ENCODE measurements at regions not wholly inside any gene's neighbourhood (a gene's known extent, or its start where the extent isn't known, plus 50 kb on each side); places are given as distances from the start of the nearest gene placed in this dataset.

- TF ChIP-seq, protein P1, sequence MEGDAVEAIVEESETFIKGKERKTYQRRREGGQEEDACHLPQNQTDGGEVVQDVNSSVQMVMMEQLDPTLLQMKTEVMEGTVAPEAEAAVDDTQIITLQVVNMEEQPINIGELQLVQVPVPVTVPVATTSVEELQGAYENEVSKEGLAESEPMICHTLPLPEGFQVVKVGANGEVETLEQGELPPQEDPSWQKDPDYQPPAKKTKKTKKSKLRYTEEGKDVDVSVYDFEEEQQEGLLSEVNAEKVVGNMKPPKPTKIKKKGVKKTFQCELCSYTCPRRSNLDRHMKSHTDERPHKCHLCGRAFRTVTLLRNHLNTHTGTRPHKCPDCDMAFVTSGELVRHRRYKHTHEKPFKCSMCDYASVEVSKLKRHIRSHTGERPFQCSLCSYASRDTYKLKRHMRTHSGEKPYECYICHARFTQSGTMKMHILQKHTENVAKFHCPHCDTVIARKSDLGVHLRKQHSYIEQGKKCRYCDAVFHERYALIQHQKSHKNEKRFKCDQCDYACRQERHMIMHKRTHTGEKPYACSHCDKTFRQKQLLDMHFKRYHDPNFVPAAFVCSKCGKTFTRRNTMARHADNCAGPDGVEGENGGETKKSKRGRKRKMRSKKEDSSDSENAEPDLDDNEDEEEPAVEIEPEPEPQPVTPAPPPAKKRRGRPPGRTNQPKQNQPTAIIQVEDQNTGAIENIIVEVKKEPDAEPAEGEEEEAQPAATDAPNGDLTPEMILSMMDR (IDR thresholded peaks at IDR 0.05): no peak
- no peak for TF ChIP-seq POLR2A (IDR thresholded peaks at IDR 0.05)
These were observed 422.3 kb upstream of the ADAMTSL1 start for GRCh38 chr9:18051638-18052037.
